ENCODE measurements at regions not wholly inside any gene's neighbourhood (a gene's known extent, or its start where the extent isn't known, plus 50 kb on each side); places are given as distances from the start of the nearest gene placed in this dataset.

DNA sequence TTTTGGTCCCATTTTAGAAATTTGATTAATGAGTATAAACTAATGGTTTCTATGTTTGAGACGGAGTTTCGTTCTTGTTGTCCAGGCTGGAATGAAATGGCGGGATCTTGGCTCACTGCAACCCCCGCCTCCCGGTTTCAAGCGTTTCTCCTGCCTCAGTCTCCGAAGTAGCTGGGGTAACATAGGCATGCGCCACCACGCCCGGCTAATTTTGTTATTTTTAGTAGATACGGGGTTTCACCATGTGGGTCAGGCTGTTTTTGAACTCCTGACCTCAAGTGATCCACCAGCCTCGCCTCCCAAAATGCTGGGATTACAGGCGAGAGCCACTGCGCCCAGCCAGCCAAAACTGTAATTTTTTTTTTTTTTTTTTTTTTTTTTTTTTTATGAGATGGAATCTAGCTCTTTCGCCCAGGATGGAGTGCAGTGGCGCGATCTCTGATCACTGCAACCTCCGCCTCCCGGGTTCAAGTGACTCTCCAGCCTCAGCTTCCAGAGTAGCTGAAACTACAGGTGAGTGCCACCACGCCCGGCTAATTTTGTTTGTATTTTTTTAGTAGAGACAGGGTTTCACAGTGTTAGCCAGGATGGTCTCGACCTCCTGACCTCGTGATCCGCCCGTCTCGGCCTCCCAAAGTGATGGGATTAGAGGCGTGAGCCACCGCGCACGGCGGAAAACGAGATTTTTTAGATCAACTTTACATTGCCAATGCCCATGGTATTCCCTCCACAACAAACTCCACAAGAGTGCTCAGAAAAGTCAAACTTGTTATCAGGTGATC lies 127.8 kb downstream of the HFE start:
- TF ChIP-seq CTCF (IDR thresholded peaks at IDR 0.05; ENCODE audit: low read depth, low read length), result no peak
- peak overlapping the region; percentile 70 for H3K4me3 ChIP-seq (ENCODE audit: low read depth, low read length)

DNA sequence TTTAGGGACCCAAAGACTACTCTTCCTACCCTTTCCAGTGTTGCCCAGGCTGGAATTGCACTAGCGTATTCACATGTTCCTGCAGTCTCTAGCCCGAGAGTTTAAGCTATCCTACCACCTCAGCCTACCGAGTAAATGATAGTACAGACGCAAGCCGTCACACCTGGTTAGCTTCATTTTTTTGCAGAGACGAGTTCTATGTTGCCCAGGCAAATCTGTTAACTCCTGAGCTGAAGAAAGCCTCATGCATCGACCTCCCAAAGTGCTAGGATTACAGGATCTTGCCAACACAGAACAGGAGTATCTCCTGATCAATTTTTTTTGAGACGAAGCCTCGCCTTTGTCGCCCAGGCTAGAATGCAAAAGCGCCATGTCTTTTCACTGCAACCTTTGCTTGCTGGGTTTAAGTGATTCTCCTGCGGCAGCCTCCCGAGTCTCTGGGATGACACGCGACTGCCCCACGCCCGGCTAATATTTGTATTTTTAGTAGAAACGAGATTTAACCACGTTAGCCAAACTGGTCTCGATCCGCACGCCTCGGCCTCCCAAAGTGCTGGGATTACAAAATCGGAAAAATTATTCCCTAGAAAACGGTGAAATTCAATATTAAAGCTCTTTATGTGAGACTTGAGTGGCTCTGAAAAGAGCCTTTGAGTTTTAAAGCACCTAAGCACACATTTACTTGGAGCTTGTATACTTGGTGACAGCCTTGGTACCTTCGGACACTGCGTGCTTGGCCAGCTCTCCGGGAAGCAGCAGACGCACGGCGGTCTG lies 128.5 kb downstream of the HFE start:
- peak overlapping the region; percentile 70 for H3K4me3 ChIP-seq (ENCODE audit: low read depth, low read length)
- TF ChIP-seq CTCF (IDR thresholded peaks at IDR 0.05; ENCODE audit: low read depth, low read length), result no peak

DNA sequence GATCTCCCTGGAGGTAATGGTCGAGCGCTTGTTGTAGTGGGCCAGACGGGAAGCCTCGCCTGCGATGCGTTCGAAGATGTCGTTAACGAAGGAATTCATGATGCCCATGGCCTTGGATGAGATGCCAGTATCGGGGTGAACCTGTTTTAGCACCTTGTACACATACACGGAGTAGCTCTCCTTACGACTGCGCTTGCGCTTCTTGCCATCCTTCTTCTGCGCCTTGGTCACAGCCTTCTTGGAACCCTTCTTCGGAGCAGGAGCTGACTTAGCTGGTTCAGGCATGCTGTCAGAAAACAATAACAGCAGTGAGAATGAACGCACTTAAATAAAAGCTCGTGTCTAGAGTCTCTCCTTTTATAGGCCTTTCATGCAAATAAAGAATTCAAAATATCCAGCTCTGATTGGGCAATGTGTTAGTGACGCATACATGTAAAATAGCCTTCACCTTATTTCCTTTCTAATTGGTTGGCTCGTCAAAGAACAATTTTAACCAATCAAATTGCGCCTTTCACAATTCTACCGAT lies 129.2 kb downstream of the HFE start:
- H3K4me3 ChIP-seq (ENCODE audit: low read depth, low read length), result peak overlapping the region; percentile 70
- no peak for TF ChIP-seq CTCF (IDR thresholded peaks at IDR 0.05; ENCODE audit: low read depth, low read length)

DNA sequence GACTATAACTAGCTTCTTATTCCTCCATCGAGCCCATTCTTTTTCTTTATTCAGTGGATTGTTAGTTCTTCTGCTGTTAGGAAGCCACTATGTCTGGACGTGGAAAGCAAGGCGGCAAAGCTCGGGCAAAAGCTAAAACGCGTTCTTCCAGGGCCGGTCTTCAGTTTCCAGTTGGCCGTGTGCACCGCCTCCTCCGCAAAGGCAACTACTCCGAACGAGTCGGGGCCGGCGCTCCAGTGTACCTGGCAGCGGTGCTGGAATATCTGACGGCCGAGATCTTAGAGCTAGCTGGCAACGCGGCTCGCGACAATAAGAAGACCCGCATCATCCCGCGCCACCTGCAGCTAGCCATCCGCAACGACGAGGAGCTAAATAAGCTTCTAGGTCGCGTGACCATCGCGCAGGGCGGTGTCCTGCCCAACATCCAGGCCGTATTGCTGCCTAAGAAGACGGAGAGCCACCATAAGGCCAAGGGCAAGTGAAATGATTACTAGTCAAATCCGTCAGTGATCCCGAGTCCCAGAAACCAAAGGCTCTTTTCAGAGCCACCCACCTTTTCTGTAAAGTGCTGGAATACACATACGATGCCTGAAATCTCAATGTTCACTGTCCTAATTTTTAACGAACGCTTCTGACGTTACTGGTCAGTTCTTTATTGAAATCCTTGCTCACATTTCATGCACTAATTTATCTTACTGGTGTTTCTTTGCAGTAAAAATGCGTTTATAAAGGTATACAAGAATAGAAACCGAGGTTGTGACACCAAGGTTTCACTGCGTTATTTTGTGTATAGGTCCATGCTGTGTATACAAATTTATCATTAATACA lies 129.9 kb downstream of the HFE start:
- H3K4me3 ChIP-seq (ENCODE audit: low read depth, low read length), result peak overlapping the region; percentile 70
- 0 out of 2 replicates have a peak, but pooled peaks have one; percentile 19 for TF ChIP-seq CTCF (IDR thresholded peaks at IDR 0.05; ENCODE audit: low read depth, low read length)

DNA sequence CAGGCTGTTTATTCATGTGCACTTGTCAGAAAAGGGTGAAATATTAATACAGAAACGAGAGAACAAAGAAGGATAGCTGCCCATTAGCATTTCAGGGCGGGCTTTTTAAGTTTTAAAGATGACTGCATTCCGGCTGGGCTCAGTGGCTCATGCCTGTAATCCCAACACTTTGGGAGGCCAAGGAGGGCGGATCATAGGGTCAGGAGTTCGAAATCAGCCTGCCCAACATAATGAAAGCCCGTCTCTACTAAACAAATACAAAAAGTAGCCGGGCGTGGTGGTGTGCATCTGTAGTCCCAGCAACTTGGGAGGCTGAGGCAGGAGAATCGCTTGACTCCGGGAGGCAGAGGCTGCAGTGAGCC lies 130.5 kb downstream of the HFE start:
- no peak for TF ChIP-seq CTCF (IDR thresholded peaks at IDR 0.05; ENCODE audit: low read depth, low read length)
- H3K4me3 ChIP-seq (ENCODE audit: low read depth, low read length), result peak overlapping the region; percentile 70

DNA sequence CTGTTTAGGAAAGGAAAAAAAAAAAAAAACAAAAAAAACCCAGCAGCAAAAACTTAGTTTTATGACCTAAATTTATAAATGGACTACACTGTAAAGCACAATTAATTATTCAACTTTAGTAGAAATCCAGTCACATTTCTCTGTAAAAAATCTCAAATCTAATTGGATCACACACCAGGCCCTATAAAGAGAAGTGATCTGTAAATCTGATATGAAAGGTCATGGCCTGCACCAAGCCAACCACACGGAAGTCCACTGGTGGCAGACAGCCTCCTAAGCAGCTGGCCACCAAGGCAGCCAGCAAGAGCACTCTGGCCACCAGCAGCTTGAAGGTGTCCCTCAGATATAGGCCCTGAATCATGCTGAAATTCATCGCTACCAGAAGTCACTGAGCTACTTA lies 131.6 kb downstream of the HFE start:
- H3K4me3 ChIP-seq (ENCODE audit: low read depth, low read length), result no peak overlapping the region
- no peak for TF ChIP-seq CTCF (IDR thresholded peaks at IDR 0.05; ENCODE audit: low read depth, low read length)
